Left lung (tissue), 4 donors: ENCODE measurements at regions not wholly inside any gene's neighbourhood (a gene's known extent, or its start where the extent isn't known, plus 50 kb on each side); places are given as distances from the start of the nearest gene placed in this dataset.

ENCODE experiments used
- ATAC-seq: fragments of 200-7000 bp; cut with Tn5 transposase; one replicate; pipeline ENCODE4 v1.9.1; 2020; ENCODE audit warnings: moderate library complexity
- DNase-seq, 4 donors: peaks; one replicate each; pipeline ENCODE4 v3.0.0-alpha.2; 2013 to 2020
- H3K27ac ChIP-seq, 2 donors: fragments of 200-600 bp; sonication (generic) in 1 of 2; one replicate each; pipeline versions ENCODE4 v1.5.0 to v1.8.0; 2020 to 2021
- H3K27me3 ChIP-seq, 2 donors: fragments of 200-600 bp; sonication (generic) in 1 of 2; one replicate each; pipeline versions ENCODE4 v1.5.0 to v1.8.0; 2020 to 2021
- H3K36me3 ChIP-seq, 2 donors: fragments of 200-600 bp; sonication (generic) in 1 of 2; one replicate each; pipeline versions ENCODE4 v1.5.0 to v1.8.0; 2020 to 2021
- H3K4me1 ChIP-seq, 2 donors: fragments of 200-600 bp; one replicate each; pipeline ENCODE4 v1.8.0; 2021
- H3K4me3 ChIP-seq, 2 donors: fragments of 200-600 bp; sonication (generic) in 1 of 2; one replicate each; pipeline versions ENCODE4 v1.5.0 to v1.8.0; 2020 to 2021; ENCODE audit warnings: mild to moderate bottlenecking in 1 of 2
- H3K9me3 ChIP-seq, 2 donors: fragments of 200-600 bp; sonication (generic) in 1 of 2; one replicate each; pipeline versions ENCODE4 v1.5.0 to v1.8.0; 2020 to 2021
- CTCF ChIP-seq, 2 donors: fragments of 200-600 bp; sonication (generic) in 1 of 2; IDR thresholded peaks; one replicate each; pipeline versions ENCODE4 v1.5.0 to v1.8.0; 2021; ENCODE audit warnings: antibody characterized with exemption in 2 of 2
- intact Hi-C, 2 donors: fragments of 100-400 bp; cut with DNase I; formaldehyde crosslinking; loops; one replicate each; pipeline versions ENCODE4 v1.11.2 to v1.14.2; 2022
- donor health status: DM: no; HTN: yes; CAD: no.
- donor health status: DM: no; HTN: no; CAD: no.

GRCh38 chr2:59068255-59068654, 827.1 kb upstream of the FANCL start:
- ATAC-seq (no peak), DNase-seq (no peak)
- no peak for TF ChIP-seq CTCF (IDR thresholded peaks at IDR 0.05)
- H3K36me3 ChIP-seq: no peaks in the 10 kb centered on the region
- no peak overlapping the region for H3K4me3 ChIP-seq
- peaks cover 0 to 15% of the 10 kb centered on the region in 2 donors for H3K9me3 ChIP-seq
- H3K27ac ChIP-seq: no peak overlapping the region
- H3K4me1 ChIP-seq: no peaks in the 10 kb centered on the region
- no peaks in the 10 kb centered on the region for H3K27me3 ChIP-seq
- intact Hi-C loops: no loop called here

- intact Hi-C loops: no loop called here
Observed at GRCh38 chr2:59066787-59067399, 825.8 kb upstream of the FANCL start.

GRCh38 chr2:59047373-59047995, 806.4 kb upstream of the FANCL start:
- ATAC-seq (no peak), DNase-seq (no peak)
- Histone ChIP-seq H3K9me3 (no peaks in the 10 kb centered on the region), H3K27me3 (no peaks in the 10 kb centered on the region), H3K4me1 (no peaks in the 10 kb centered on the region), H3K36me3 (no peaks in the 10 kb centered on the region), H3K27ac (no peak overlapping the region), H3K4me3 (no peak overlapping the region)
- intact Hi-C loops: no loop called here
- TF ChIP-seq CTCF (IDR thresholded peaks at IDR 0.05): no peak

More at GRCh38 chr2:59066787-59067399, 825.8 kb upstream of the FANCL start:
- Histone ChIP-seq H3K9me3 (peaks cover 0 to 11% of the 10 kb centered on the region in 2 donors), H3K36me3 (no peaks in the 10 kb centered on the region), H3K27me3 (no peaks in the 10 kb centered on the region), H3K4me3 (no peak overlapping the region), H3K27ac (no peak overlapping the region), H3K4me1 (no peaks in the 10 kb centered on the region)
- ATAC-seq (no peak), DNase-seq (no peak)
- TF ChIP-seq CTCF (IDR thresholded peaks at IDR 0.05): no peak

- no peaks in the 10 kb centered on the region for H3K27me3 ChIP-seq
- no peak overlapping the region for H3K27ac ChIP-seq
- no peaks in the 10 kb centered on the region for H3K9me3 ChIP-seq
- DNase-seq (no peak), ATAC-seq (no peak)
- no peak overlapping the region for H3K4me3 ChIP-seq
- H3K4me1 ChIP-seq: no peaks in the 10 kb centered on the region
- intact Hi-C loops: no loop called here
- H3K36me3 ChIP-seq: no peaks in the 10 kb centered on the region
- no peak for TF ChIP-seq CTCF (IDR thresholded peaks at IDR 0.05)
Observed at GRCh38 chr2:59046401-59047372, 805.6 kb upstream of the FANCL start.

- H3K27me3 ChIP-seq: no peaks in the 10 kb centered on the region
Observed at GRCh38 chr2:59044736-59045135, 803.6 kb upstream of the FANCL start.

More at GRCh38 chr2:59044736-59045135, 803.6 kb upstream of the FANCL start:
- no peak for TF ChIP-seq CTCF (IDR thresholded peaks at IDR 0.05)
- H3K4me1 ChIP-seq: no peaks in the 10 kb centered on the region
- no peak overlapping the region for H3K27ac ChIP-seq
- H3K9me3 ChIP-seq: no peaks in the 10 kb centered on the region
- ATAC-seq (no peak), DNase-seq (no peak)
- H3K36me3 ChIP-seq: no peaks in the 10 kb centered on the region
- no peak overlapping the region for H3K4me3 ChIP-seq
- intact Hi-C loops: no loop called here
